IMR-90 (cell line): ENCODE measurements at regions not wholly inside any gene's neighbourhood (a gene's known extent, or its start where the extent isn't known, plus 50 kb on each side); places are given as distances from the start of the nearest gene placed in this dataset.

Source experiments
- ATAC-seq: fragments of 200-7000 bp; cut with Tn5 transposase; 2 replicates; pipeline ENCODE4 v1.9.1; 2020; ENCODE audit warnings: low read depth, mild to moderate bottlenecking, moderate library complexity
- BruUV-seq: library from RNA; stranded (reverse); fragments of 400-500 nt; replicated peaks from 2 replicates; lab custom pipeline; 2021; lab: Mats Ljungman, UMichigan
- CTCF ChIA-PET: fragments of 300-600 bp; formaldehyde crosslinking; extraction: SDS; loops from one replicate; lab custom pipeline; 2021; ENCODE audit warnings: antibody characterized with exemption; lab: Yijun Ruan, JAX
- POLR2A ChIA-PET: fragments of 300-600 bp; sonication (Branson Sonifier 250); formaldehyde crosslinking; loops from one replicate; lab custom pipeline; 2022; ENCODE audit warnings: antibody characterized with exemption; ENCODE audit not compliant: unreplicated experiment; lab: Charles Lee
- DNase-seq: peaks from one replicate; pipeline ENCODE4 v3.0.0; 2013
- H2AFZ ChIP-seq: replicated peaks from 2 replicates; pipeline ENCODE3; 2013; ENCODE audit warnings: low read length, mild to moderate bottlenecking; ENCODE audit not compliant: poor library complexity
- H2AK5ac ChIP-seq: 2 replicates; pipeline ENCODE4 v1.6.1; 2013; ENCODE audit warnings: low read depth, low read length, inconsistent platforms
- H2AK9ac ChIP-seq: replicated peaks from 2 replicates; pipeline ENCODE3; 2013; ENCODE audit warnings: mild to moderate bottlenecking, low read depth, low read length, moderate library complexity; ENCODE audit not compliant: poor library complexity
- H2BK120ac ChIP-seq: 2 replicates; pipeline ENCODE4 v1.6.1; 2013; ENCODE audit warnings: low read depth, low read length, inconsistent platforms
- H2BK15ac ChIP-seq: 3 replicates; pipeline ENCODE4 v1.6.1; 2013; ENCODE audit warnings: low read depth, low read length, inconsistent platforms
- H2BK20ac ChIP-seq: 2 replicates; pipeline ENCODE4 v1.6.1; 2013; ENCODE audit warnings: low read depth, mild to moderate bottlenecking, inconsistent platforms, low read length, moderate library complexity
- H2BK5ac ChIP-seq: 2 replicates; pipeline ENCODE4 v1.6.1; 2013; ENCODE audit warnings: mild to moderate bottlenecking, low read depth, low read length, inconsistent platforms; ENCODE audit not compliant: poor library complexity, severe bottlenecking
- H3K14ac ChIP-seq: replicated peaks from 2 replicates; pipeline ENCODE4 v1.6.1; 2013; ENCODE audit warnings: low read depth, low read length, inconsistent platforms
- H3K18ac ChIP-seq: 2 replicates; pipeline ENCODE4 v1.6.1; 2013; ENCODE audit warnings: low read depth, low read length, control low read depth
- H3K23ac ChIP-seq: 2 replicates; pipeline ENCODE4 v1.6.1; 2013; ENCODE audit warnings: low read depth, low read length, inconsistent platforms
- H3K27ac ChIP-seq: 2 replicates; pipeline ENCODE4 v1.5.1; 2013; ENCODE audit warnings: mild to moderate bottlenecking, control low read depth, low read length; ENCODE audit not compliant: insufficient read depth
- H3K27me3 ChIP-seq: 2 replicates; pipeline ENCODE4 v1.6.1; 2013; ENCODE audit warnings: low read length; ENCODE audit not compliant: control insufficient read depth, insufficient read depth
- H3K36me3 ChIP-seq: 2 replicates; pipeline ENCODE4 v1.6.1; 2013; ENCODE audit warnings: low read length, mixed read lengths; ENCODE audit not compliant: control insufficient read depth, insufficient read depth
- H3K4ac ChIP-seq: 2 replicates; pipeline ENCODE4 v1.6.1; 2013; ENCODE audit warnings: low read depth, low read length, inconsistent platforms
- H3K4me1 ChIP-seq: 2 replicates; pipeline ENCODE4 v1.6.1; 2013; ENCODE audit warnings: low read length, mixed read lengths; ENCODE audit not compliant: control insufficient read depth, insufficient read depth
- H3K4me2 ChIP-seq: 2 replicates; pipeline ENCODE4 v1.6.1; 2013; ENCODE audit warnings: low read depth, mild to moderate bottlenecking, control low read depth, low read length, moderate library complexity
- H3K4me3 ChIP-seq: 2 replicates; pipeline ENCODE4 v1.5.1; 2013; ENCODE audit warnings: low read depth, mild to moderate bottlenecking, control low read depth, low read length, moderate library complexity; ENCODE audit not compliant: insufficient read depth
- H3K56ac ChIP-seq: 2 replicates; pipeline ENCODE4 v1.6.1; 2013; ENCODE audit warnings: low read length, inconsistent platforms; ENCODE audit not compliant: insufficient read depth; ENCODE audit errors: extremely low read depth
- H3K79me1 ChIP-seq, 2 experiments: 2 replicates each; pipeline ENCODE4 v1.6.1; 2013; ENCODE audit warnings: low read length in 2 of 2, inconsistent platforms in 1 of 2, low read depth in 1 of 2
- H3K9ac ChIP-seq: 2 replicates; pipeline ENCODE4 v1.6.1; 2013; ENCODE audit warnings: low read depth, low read length, control low read depth
- H3K9me1 ChIP-seq: 2 replicates; pipeline ENCODE4 v1.6.1; 2013; ENCODE audit warnings: low read length, inconsistent platforms; ENCODE audit not compliant: insufficient read depth
- H3K9me3 ChIP-seq: 2 replicates; pipeline ENCODE4 v1.6.1; 2013; ENCODE audit warnings: low read length; ENCODE audit not compliant: control insufficient read depth, insufficient read depth
- H4K20me1 ChIP-seq: 2 replicates; pipeline ENCODE4 v1.6.1; 2013; ENCODE audit warnings: low read length, inconsistent platforms; ENCODE audit not compliant: insufficient read depth
- H4K5ac ChIP-seq: 2 replicates; pipeline ENCODE4 v1.6.1; 2013; ENCODE audit warnings: mild to moderate bottlenecking, low read depth, low read length, control low read depth
- H4K8ac ChIP-seq, 2 experiments: 2 replicates each; pipeline ENCODE4 v1.6.1; 2013; ENCODE audit warnings: low read depth in 2 of 2, low read length in 2 of 2, control low read depth in 1 of 2, inconsistent platforms in 1 of 2
- H4K91ac ChIP-seq: 2 replicates; pipeline ENCODE4 v1.6.1; 2013; ENCODE audit warnings: low read depth, low read length, inconsistent platforms; ENCODE audit not compliant: insufficient read depth
- BHLHE40 ChIP-seq: fragments of 150-350 bp; IDR thresholded peaks from 2 replicates; pipeline ENCODE4 v1.6.1; 2016; ENCODE audit warnings: mild to moderate bottlenecking, low read depth, low read length
- CEBPB ChIP-seq: IDR thresholded peaks from 2 replicates; pipeline ENCODE4 v1.6.1; 2012; ENCODE audit warnings: low read depth, low read length, improper control_type of control experiment
- CHD1 ChIP-seq: IDR thresholded peaks from 2 replicates; pipeline ENCODE4 v1.6.1; 2012; ENCODE audit warnings: low read depth, low read length, improper control_type of control experiment
- FOS ChIP-seq: fragments of 150-350 bp; IDR thresholded peaks from 2 replicates; pipeline ENCODE4 v1.6.1; 2016; ENCODE audit warnings: low read depth, low read length
- MAFK ChIP-seq: IDR thresholded peaks from 2 replicates; pipeline ENCODE4 v1.6.1; 2012; ENCODE audit warnings: low read depth, low read length, improper control_type of control experiment
- MAZ ChIP-seq: IDR thresholded peaks from 2 replicates; pipeline ENCODE4 v1.6.1; 2012; ENCODE audit warnings: low read depth, mild to moderate bottlenecking, low read length, improper control_type of control experiment, moderate library complexity, borderline replicate concordance
- MXI1 ChIP-seq: IDR thresholded peaks from 2 replicates; pipeline ENCODE4 v1.6.1; 2012; ENCODE audit warnings: low read depth, mild to moderate bottlenecking, low read length, moderate library complexity, borderline replicate concordance
- NFE2L2 ChIP-seq: fragments of 150-350 bp; IDR thresholded peaks from 2 replicates; pipeline ENCODE4 v1.6.1; 2016; ENCODE audit warnings: low read depth, mild to moderate bottlenecking, low read length
- POLR2A ChIP-seq: IDR thresholded peaks from 2 replicates; pipeline ENCODE4 v1.6.1; 2012; ENCODE audit warnings: mild to moderate bottlenecking, low read depth, low read length
- RAD21 ChIP-seq: IDR thresholded peaks from 2 replicates; pipeline ENCODE4 v1.6.1; 2012; ENCODE audit warnings: low read length, improper control_type of control experiment
- RCOR1 ChIP-seq: IDR thresholded peaks from 2 replicates; pipeline ENCODE4 v1.6.1; 2012; ENCODE audit warnings: mild to moderate bottlenecking, low read length, improper control_type of control experiment; ENCODE audit not compliant: insufficient replicate concordance
- RFX5 ChIP-seq: IDR thresholded peaks from 2 replicates; pipeline ENCODE4 v1.8.0; 2012; ENCODE audit warnings: low read depth, mild to moderate bottlenecking, low read length, moderate library complexity
- SMC3 ChIP-seq: fragments of 150-350 bp; IDR thresholded peaks from 2 replicates; pipeline ENCODE4 v1.6.1; 2016; ENCODE audit warnings: low read depth, mild to moderate bottlenecking, antibody characterized with exemption, low read length, moderate library complexity
- WGBS, 2 experiments: methylation state at CpG; one replicate each; pipeline versions ENCODE4 v1.1.5 to v1.1.7; 2013; ENCODE audit warnings: missing lambda C conversion rate in 2 of 2; ENCODE audit not compliant: insufficient read length in 1 of 2; ENCODE audit errors: extremely low coverage in 2 of 2; 5-methylcytosine and 5-hydroxymethylcytosine counted together
- dilution Hi-C: fragments of 300-500 bp; cut with HindIII; formaldehyde crosslinking; loops from one replicate; pipeline ENCODE4 v1.14.3; 2018; ENCODE audit warnings: low sequenced_read_pairs; ENCODE audit not compliant: unreplicated experiment
- in situ Hi-C: fragments of 300-500 bp; cut with MboI; formaldehyde crosslinking; loops from 3 replicates; pipeline ENCODE4 v1.14.3; 2019; ENCODE audit warnings: low sequenced_read_pairs, inconsistent platforms, mixed read lengths
- intact Hi-C: fragments of 100-400 bp; cut with micrococcal nuclease; formaldehyde crosslinking; loops from 2 replicates; pipeline ENCODE4 v1.10.0; 2022
- TF ChIP-seq, protein P1 (sequence below): fragments of 150-350 bp; IDR thresholded peaks from 2 replicates; pipeline ENCODE4 v1.6.1; 2016; ENCODE audit warnings: low read depth, mild to moderate bottlenecking, low read length, moderate library complexity, borderline replicate concordance
- TF ChIP-seq, protein P2 (sequence below): conservative IDR thresholded peaks from 2 replicates; pipeline ENCODE4 v1.5.1; 2012; ENCODE audit warnings: mild to moderate bottlenecking, low read depth, low read length, improper control_type of control experiment
- TF ChIP-seq, protein P3 (sequence below): fragments of 150-350 bp; IDR thresholded peaks from 2 replicates; pipeline ENCODE4 v1.6.1; 2017; ENCODE audit warnings: mild to moderate bottlenecking, antibody characterized with exemption, low read length, low read depth

DNA sequence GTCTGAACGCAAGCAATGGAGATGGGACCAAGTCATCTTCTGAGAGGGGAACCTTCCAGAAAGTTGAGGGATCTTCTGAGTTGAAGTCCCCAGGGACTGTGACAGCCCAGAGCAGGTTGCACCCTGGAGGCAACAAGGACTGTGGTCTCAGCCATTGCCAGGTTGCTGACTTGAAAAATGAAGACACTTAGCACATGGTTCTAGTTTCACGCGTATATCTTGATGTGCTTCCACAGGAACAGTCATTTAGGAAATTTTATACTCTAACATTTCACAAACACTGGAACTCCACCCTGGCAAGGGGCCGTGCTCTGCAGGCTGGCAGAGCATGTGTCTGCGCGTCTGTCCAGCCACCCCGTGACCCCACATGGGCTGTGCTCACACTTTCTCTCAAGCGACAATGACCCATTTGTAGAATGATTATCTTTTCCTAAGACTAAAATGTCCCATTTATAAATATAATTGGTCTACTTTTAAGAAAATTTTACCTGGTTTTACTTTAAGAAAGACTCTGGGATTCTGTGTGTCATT is 157.0 kb downstream of the ERMARD start:
- H2AFZ ChIP-seq, result no peak overlapping the region
- DNase-seq, result no peak
- H4K5ac ChIP-seq, result no peak overlapping the region
- 100% methylated on average over 2 of the region's 8 CpGs; no CpG with 5 or more reads in 1 of the 2 experiments for WGBS, 2 experiments
- no peak overlapping the region for H4K8ac ChIP-seq
- H3K4me2 ChIP-seq, result no peak overlapping the region
- no peak for TF ChIP-seq CHD1
- no peak for TF ChIP-seq MXI1
- no peak for TF ChIP-seq FOS
- TF ChIP-seq, protein P1, sequence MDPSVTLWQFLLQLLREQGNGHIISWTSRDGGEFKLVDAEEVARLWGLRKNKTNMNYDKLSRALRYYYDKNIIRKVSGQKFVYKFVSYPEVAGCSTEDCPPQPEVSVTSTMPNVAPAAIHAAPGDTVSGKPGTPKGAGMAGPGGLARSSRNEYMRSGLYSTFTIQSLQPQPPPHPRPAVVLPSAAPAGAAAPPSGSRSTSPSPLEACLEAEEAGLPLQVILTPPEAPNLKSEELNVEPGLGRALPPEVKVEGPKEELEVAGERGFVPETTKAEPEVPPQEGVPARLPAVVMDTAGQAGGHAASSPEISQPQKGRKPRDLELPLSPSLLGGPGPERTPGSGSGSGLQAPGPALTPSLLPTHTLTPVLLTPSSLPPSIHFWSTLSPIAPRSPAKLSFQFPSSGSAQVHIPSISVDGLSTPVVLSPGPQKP, result no peak
- TF ChIP-seq SMC3, result no peak
- TF ChIP-seq MAZ, result no peak
- no peak for TF ChIP-seq MAFK
- TF ChIP-seq RCOR1, result no peak
- TF ChIP-seq POLR2A, result no peak
- TF ChIP-seq RAD21, result no peak
- no peak for TF ChIP-seq CEBPB
- TF ChIP-seq, protein P2, sequence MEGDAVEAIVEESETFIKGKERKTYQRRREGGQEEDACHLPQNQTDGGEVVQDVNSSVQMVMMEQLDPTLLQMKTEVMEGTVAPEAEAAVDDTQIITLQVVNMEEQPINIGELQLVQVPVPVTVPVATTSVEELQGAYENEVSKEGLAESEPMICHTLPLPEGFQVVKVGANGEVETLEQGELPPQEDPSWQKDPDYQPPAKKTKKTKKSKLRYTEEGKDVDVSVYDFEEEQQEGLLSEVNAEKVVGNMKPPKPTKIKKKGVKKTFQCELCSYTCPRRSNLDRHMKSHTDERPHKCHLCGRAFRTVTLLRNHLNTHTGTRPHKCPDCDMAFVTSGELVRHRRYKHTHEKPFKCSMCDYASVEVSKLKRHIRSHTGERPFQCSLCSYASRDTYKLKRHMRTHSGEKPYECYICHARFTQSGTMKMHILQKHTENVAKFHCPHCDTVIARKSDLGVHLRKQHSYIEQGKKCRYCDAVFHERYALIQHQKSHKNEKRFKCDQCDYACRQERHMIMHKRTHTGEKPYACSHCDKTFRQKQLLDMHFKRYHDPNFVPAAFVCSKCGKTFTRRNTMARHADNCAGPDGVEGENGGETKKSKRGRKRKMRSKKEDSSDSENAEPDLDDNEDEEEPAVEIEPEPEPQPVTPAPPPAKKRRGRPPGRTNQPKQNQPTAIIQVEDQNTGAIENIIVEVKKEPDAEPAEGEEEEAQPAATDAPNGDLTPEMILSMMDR, result no peak
- no peak for TF ChIP-seq RFX5
- TF ChIP-seq BHLHE40, result no peak
- TF ChIP-seq NFE2L2, result no peak
- TF ChIP-seq, protein P3, sequence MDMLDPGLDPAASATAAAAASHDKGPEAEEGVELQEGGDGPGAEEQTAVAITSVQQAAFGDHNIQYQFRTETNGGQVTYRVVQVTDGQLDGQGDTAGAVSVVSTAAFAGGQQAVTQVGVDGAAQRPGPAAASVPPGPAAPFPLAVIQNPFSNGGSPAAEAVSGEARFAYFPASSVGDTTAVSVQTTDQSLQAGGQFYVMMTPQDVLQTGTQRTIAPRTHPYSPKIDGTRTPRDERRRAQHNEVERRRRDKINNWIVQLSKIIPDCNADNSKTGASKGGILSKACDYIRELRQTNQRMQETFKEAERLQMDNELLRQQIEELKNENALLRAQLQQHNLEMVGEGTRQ, result no peak
- in situ Hi-C loops (no loop called here), dilution Hi-C loops (no loop called here), intact Hi-C loops (no loop called here)
- H2BK15ac ChIP-seq, result no peak overlapping the region
- BruUV-seq, result no TSS peak
- no peak overlapping the region for H2BK120ac ChIP-seq
- H3K4me3 ChIP-seq, result no peak overlapping the region
- H2BK5ac ChIP-seq, result no peak overlapping the region
- no peaks in the 10 kb centered on the region for H3K27me3 ChIP-seq
- H3K9me3 ChIP-seq, result peaks cover 52% of the 10 kb centered on the region
- no peaks in the 10 kb centered on the region; the same call in 1 of the 2 replicates for H3K4me1 ChIP-seq
- no peak overlapping the region for H3K18ac ChIP-seq
- H3K4ac ChIP-seq, result no peak overlapping the region
- no peak overlapping the region for H2BK20ac ChIP-seq
- no peak overlapping the region for H3K27ac ChIP-seq
- H2AK5ac ChIP-seq, result no peak overlapping the region
- H3K56ac ChIP-seq, result no peak overlapping the region
- no peaks in the 10 kb centered on the region for H3K9me1 ChIP-seq
- H3K9ac ChIP-seq, result no peak overlapping the region
- ATAC-seq, result no peak
- H3K36me3 ChIP-seq, result no peaks in the 10 kb centered on the region
- H3K23ac ChIP-seq, result no peak overlapping the region
- no peak overlapping the region for H3K14ac ChIP-seq
- ChIA-PET CTCF (no interaction called here), POLR2A (no interaction called here)
- no peaks in the 10 kb centered on the region for H3K79me1 ChIP-seq
- H2AK9ac ChIP-seq, result no peak overlapping the region
- no peak overlapping the region for H4K91ac ChIP-seq
- H4K20me1 ChIP-seq, result no peaks in the 10 kb centered on the region
